Neural cell (in vitro differentiated cells): ENCODE measurements at regions not wholly inside any gene's neighbourhood (a gene's known extent, or its start where the extent isn't known, plus 50 kb on each side); places are given as distances from the start of the nearest gene placed in this dataset.

Experiments
- H2AFZ ChIP-seq: fragments of 200-600, 300-800 bp; sonication (generic), shearing (Covaris generic); 2 replicates; pipeline ENCODE4 v1.6.0; 2014; ENCODE audit warnings: low read depth, mild to moderate bottlenecking, antibody characterized with exemption, low read length, moderate library complexity
- H3F3A ChIP-seq: fragments of 200-600 bp; shearing (Covaris generic); 2 replicates; pipeline ENCODE4 v1.6.1; 2016; ENCODE audit warnings: mild to moderate bottlenecking, moderate library complexity, mixed read lengths, antibody characterized with exemption, low read length; ENCODE audit not compliant: insufficient read depth, poor library complexity, severe bottlenecking
- H3K27ac ChIP-seq: fragments of 200-600, 300-800 bp; sonication (generic), shearing (Covaris generic); 2 replicates; pipeline ENCODE4 v1.5.1; 2014; ENCODE audit warnings: mild to moderate bottlenecking, low read length, moderate library complexity
- H3K27me3 ChIP-seq: fragments of 300-800, 200-600 bp; sonication (generic), shearing (Covaris generic); 2 replicates; pipeline ENCODE4 v1.6.0; 2014; ENCODE audit warnings: mild to moderate bottlenecking, low read depth, low read length, moderate library complexity; ENCODE audit not compliant: insufficient read depth
- H3K36me3 ChIP-seq: fragments of 300-800, 200-600 bp; sonication (generic), shearing (Covaris generic); 2 replicates; pipeline ENCODE4 v1.5.1; 2014; ENCODE audit warnings: mild to moderate bottlenecking, antibody characterized with exemption, low read length, moderate library complexity; ENCODE audit not compliant: insufficient read depth
- H3K4me2 ChIP-seq: fragments of 300-800, 200-600 bp; sonication (generic), shearing (Covaris generic); 2 replicates; pipeline ENCODE4 v1.6.0; 2014; ENCODE audit warnings: mild to moderate bottlenecking, low read length
- H3K4me3 ChIP-seq: fragments of 300-800, 200-600 bp; sonication (generic), shearing (Covaris generic); 2 replicates; pipeline ENCODE4 v1.5.1; 2014; ENCODE audit warnings: mild to moderate bottlenecking, low read length, moderate library complexity
- H3K79me2 ChIP-seq: fragments of 200-600 bp; shearing (Covaris generic); replicated peaks from 2 replicates; pipeline ENCODE4 v1.6.0; 2014; ENCODE audit warnings: mild to moderate bottlenecking, low read length, moderate library complexity; ENCODE audit not compliant: insufficient read depth
- H3K9ac ChIP-seq: fragments of 300-800, 200-600 bp; sonication (generic), shearing (Covaris generic); 2 replicates; pipeline ENCODE4 v1.6.1; 2016; ENCODE audit warnings: mild to moderate bottlenecking, low read length, mixed read lengths
- H3K9me2 ChIP-seq: fragments of 200-600 bp; shearing (Covaris generic); 2 replicates; pipeline ENCODE4 v1.6.1; 2016; ENCODE audit warnings: mild to moderate bottlenecking, low read length, mixed read lengths; ENCODE audit not compliant: insufficient read depth
- H3K9me3 ChIP-seq: fragments of 200-600, 300-800 bp; sonication (generic), shearing (Covaris generic); 2 replicates; pipeline ENCODE4 v1.6.1; 2016; ENCODE audit warnings: mild to moderate bottlenecking, mixed run types, low read length, moderate library complexity, mixed read lengths
- H4K20me1 ChIP-seq: fragments of 200-600 bp; shearing (Covaris generic); 2 replicates; pipeline ENCODE4 v1.6.1; 2016; ENCODE audit warnings: mild to moderate bottlenecking, mixed run types; ENCODE audit not compliant: insufficient read depth
- CTCF ChIP-seq: fragments of 450-650 bp; IDR thresholded peaks from 2 replicates; pipeline ENCODE4 v1.5.1; 2014; ENCODE audit warnings: antibody characterized with exemption, mild to moderate bottlenecking, moderate library complexity; ENCODE audit not compliant: poor library complexity, severe bottlenecking
- EP300 ChIP-seq: fragments of 450-650 bp; conservative IDR thresholded peaks from 2 replicates; pipeline ENCODE4 v1.6.1; 2014; ENCODE audit warnings: antibody characterized with exemption, mild to moderate bottlenecking, moderate library complexity; ENCODE audit not compliant: poor library complexity, severe bottlenecking
- EZH2 ChIP-seq: fragments of 200-600, 300-800 bp; shearing (Covaris generic), sonication (generic); IDR thresholded peaks from 2 replicates; pipeline ENCODE4 v1.6.1; 2014; ENCODE audit warnings: antibody characterized with exemption, low read length, borderline replicate concordance, mild to moderate bottlenecking; ENCODE audit not compliant: insufficient read depth, poor library complexity, severe bottlenecking
- MXI1 ChIP-seq: fragments of 450-650 bp; conservative IDR thresholded peaks from 2 replicates; pipeline ENCODE4 v1.6.1; 2014; ENCODE audit warnings: antibody characterized with exemption, mild to moderate bottlenecking; ENCODE audit not compliant: poor library complexity, severe bottlenecking
- POLR2AphosphoS5 ChIP-seq: IDR thresholded peaks from 2 replicates; pipeline ENCODE4 v1.6.1; 2012
- RAD21 ChIP-seq: fragments of 450-650 bp; conservative IDR thresholded peaks from 2 replicates; pipeline ENCODE4 v1.6.1; 2014; ENCODE audit warnings: antibody characterized with exemption, mild to moderate bottlenecking, moderate library complexity
- REST ChIP-seq: IDR thresholded peaks from 2 replicates; pipeline ENCODE4 v1.6.1; 2012; ENCODE audit warnings: borderline replicate concordance
- SMC3 ChIP-seq: fragments of 450-650 bp; conservative IDR thresholded peaks from 2 replicates; pipeline ENCODE4 v1.6.1; 2014; ENCODE audit warnings: antibody characterized with exemption, mild to moderate bottlenecking, moderate library complexity; ENCODE audit not compliant: poor library complexity
- TAF1 ChIP-seq: IDR thresholded peaks from 2 replicates; pipeline ENCODE4 v1.6.1; 2012; ENCODE audit warnings: low read depth

GRCh38 chr5:10828241-10828640 lies 67.2 kb upstream of the DAP start:
- H3K9me3 ChIP-seq = no peaks in the 10 kb centered on the region
- no peaks in the 10 kb centered on the region for H3F3A ChIP-seq
- H3K4me3 ChIP-seq = no peak overlapping the region
- no peaks in the 10 kb centered on the region for H3K27me3 ChIP-seq
- no peak overlapping the region for H3K9ac ChIP-seq
- no peaks in the 10 kb centered on the region for H4K20me1 ChIP-seq
- H3K4me2 ChIP-seq = no peak overlapping the region
- no peaks in the 10 kb centered on the region for H3K9me2 ChIP-seq
- H2AFZ ChIP-seq = no peak overlapping the region
- H3K27ac ChIP-seq = no peak overlapping the region
- H3K36me3 ChIP-seq = no peaks in the 10 kb centered on the region
- TF ChIP-seq SMC3 (no peak), EZH2 (no peak), POLR2AphosphoS5 (no peak), REST (no peak), TAF1 (no peak), MXI1 (no peak)
- H3K79me2 ChIP-seq = no peaks in the 10 kb centered on the region

- TF ChIP-seq SMC3 (no peak), POLR2AphosphoS5 (no peak), CTCF (no peak), RAD21 (no peak), EZH2 (no peak), REST (no peak), EP300 (no peak), TAF1 (no peak), MXI1 (no peak)
- no peak overlapping the region for H3K4me2 ChIP-seq
- H3K9ac ChIP-seq = no peak overlapping the region
Measured at GRCh38 chr5:10827571-10827970, 66.5 kb upstream of the DAP start.

More at GRCh38 chr5:10827571-10827970, 66.5 kb upstream of the DAP start:
- no peaks in the 10 kb centered on the region for H3K9me3 ChIP-seq
- H2AFZ ChIP-seq = no peak overlapping the region
- no peaks in the 10 kb centered on the region for H3K36me3 ChIP-seq
- no peaks in the 10 kb centered on the region for H3K27me3 ChIP-seq
- no peaks in the 10 kb centered on the region for H3K9me2 ChIP-seq
- H4K20me1 ChIP-seq = no peaks in the 10 kb centered on the region
- H3K27ac ChIP-seq = no peak overlapping the region
- no peaks in the 10 kb centered on the region for H3F3A ChIP-seq
- H3K79me2 ChIP-seq = no peaks in the 10 kb centered on the region
- no peak overlapping the region for H3K4me3 ChIP-seq
